Neural cell (in vitro differentiated cells): ENCODE measurements at regions not wholly inside any gene's neighbourhood (a gene's known extent, or its start where the extent isn't known, plus 50 kb on each side); places are given as distances from the start of the nearest gene placed in this dataset.

Experiments used
- H2AFZ ChIP-seq: fragments of 200-600, 300-800 bp; sonication (generic), shearing (Covaris generic); 2 replicates; pipeline ENCODE4 v1.6.0; 2014; ENCODE audit warnings: low read depth, mild to moderate bottlenecking, antibody characterized with exemption, low read length, moderate library complexity
- H3F3A ChIP-seq: fragments of 200-600 bp; shearing (Covaris generic); 2 replicates; pipeline ENCODE4 v1.6.1; 2016; ENCODE audit warnings: mild to moderate bottlenecking, moderate library complexity, mixed read lengths, antibody characterized with exemption, low read length; ENCODE audit not compliant: insufficient read depth, poor library complexity, severe bottlenecking
- H3K27ac ChIP-seq: fragments of 200-600, 300-800 bp; sonication (generic), shearing (Covaris generic); 2 replicates; pipeline ENCODE4 v1.5.1; 2014; ENCODE audit warnings: mild to moderate bottlenecking, low read length, moderate library complexity
- H3K27me3 ChIP-seq: fragments of 300-800, 200-600 bp; sonication (generic), shearing (Covaris generic); 2 replicates; pipeline ENCODE4 v1.6.0; 2014; ENCODE audit warnings: mild to moderate bottlenecking, low read depth, low read length, moderate library complexity; ENCODE audit not compliant: insufficient read depth
- H3K36me3 ChIP-seq: fragments of 300-800, 200-600 bp; sonication (generic), shearing (Covaris generic); 2 replicates; pipeline ENCODE4 v1.5.1; 2014; ENCODE audit warnings: mild to moderate bottlenecking, antibody characterized with exemption, low read length, moderate library complexity; ENCODE audit not compliant: insufficient read depth
- H3K4me2 ChIP-seq: fragments of 300-800, 200-600 bp; sonication (generic), shearing (Covaris generic); 2 replicates; pipeline ENCODE4 v1.6.0; 2014; ENCODE audit warnings: mild to moderate bottlenecking, low read length
- H3K4me3 ChIP-seq: fragments of 300-800, 200-600 bp; sonication (generic), shearing (Covaris generic); 2 replicates; pipeline ENCODE4 v1.5.1; 2014; ENCODE audit warnings: mild to moderate bottlenecking, low read length, moderate library complexity
- H3K79me2 ChIP-seq: fragments of 200-600 bp; shearing (Covaris generic); replicated peaks from 2 replicates; pipeline ENCODE4 v1.6.0; 2014; ENCODE audit warnings: mild to moderate bottlenecking, low read length, moderate library complexity; ENCODE audit not compliant: insufficient read depth
- H3K9ac ChIP-seq: fragments of 300-800, 200-600 bp; sonication (generic), shearing (Covaris generic); 2 replicates; pipeline ENCODE4 v1.6.1; 2016; ENCODE audit warnings: mild to moderate bottlenecking, low read length, mixed read lengths
- H3K9me2 ChIP-seq: fragments of 200-600 bp; shearing (Covaris generic); 2 replicates; pipeline ENCODE4 v1.6.1; 2016; ENCODE audit warnings: mild to moderate bottlenecking, low read length, mixed read lengths; ENCODE audit not compliant: insufficient read depth
- H3K9me3 ChIP-seq: fragments of 200-600, 300-800 bp; sonication (generic), shearing (Covaris generic); 2 replicates; pipeline ENCODE4 v1.6.1; 2016; ENCODE audit warnings: mild to moderate bottlenecking, mixed run types, low read length, moderate library complexity, mixed read lengths
- H4K20me1 ChIP-seq: fragments of 200-600 bp; shearing (Covaris generic); 2 replicates; pipeline ENCODE4 v1.6.1; 2016; ENCODE audit warnings: mild to moderate bottlenecking, mixed run types; ENCODE audit not compliant: insufficient read depth
- EP300 ChIP-seq: fragments of 450-650 bp; conservative IDR thresholded peaks from 2 replicates; pipeline ENCODE4 v1.6.1; 2014; ENCODE audit warnings: antibody characterized with exemption, mild to moderate bottlenecking, moderate library complexity; ENCODE audit not compliant: poor library complexity, severe bottlenecking
- EZH2 ChIP-seq: fragments of 200-600, 300-800 bp; shearing (Covaris generic), sonication (generic); IDR thresholded peaks from 2 replicates; pipeline ENCODE4 v1.6.1; 2014; ENCODE audit warnings: antibody characterized with exemption, low read length, borderline replicate concordance, mild to moderate bottlenecking; ENCODE audit not compliant: insufficient read depth, poor library complexity, severe bottlenecking
- MXI1 ChIP-seq: fragments of 450-650 bp; conservative IDR thresholded peaks from 2 replicates; pipeline ENCODE4 v1.6.1; 2014; ENCODE audit warnings: antibody characterized with exemption, mild to moderate bottlenecking; ENCODE audit not compliant: poor library complexity, severe bottlenecking
- POLR2AphosphoS5 ChIP-seq: IDR thresholded peaks from 2 replicates; pipeline ENCODE4 v1.6.1; 2012
- RAD21 ChIP-seq: fragments of 450-650 bp; conservative IDR thresholded peaks from 2 replicates; pipeline ENCODE4 v1.6.1; 2014; ENCODE audit warnings: antibody characterized with exemption, mild to moderate bottlenecking, moderate library complexity
- SMC3 ChIP-seq: fragments of 450-650 bp; conservative IDR thresholded peaks from 2 replicates; pipeline ENCODE4 v1.6.1; 2014; ENCODE audit warnings: antibody characterized with exemption, mild to moderate bottlenecking, moderate library complexity; ENCODE audit not compliant: poor library complexity
- TAF1 ChIP-seq: IDR thresholded peaks from 2 replicates; pipeline ENCODE4 v1.6.1; 2012; ENCODE audit warnings: low read depth
- TF ChIP-seq, protein P1 (sequence below): fragments of 450-650 bp; IDR thresholded peaks from 2 replicates; pipeline ENCODE4 v1.5.1; 2014; ENCODE audit warnings: antibody characterized with exemption, mild to moderate bottlenecking, moderate library complexity; ENCODE audit not compliant: poor library complexity, severe bottlenecking
- TF ChIP-seq, protein P2 (sequence below): IDR thresholded peaks from 2 replicates; pipeline ENCODE4 v1.6.1; 2012; ENCODE audit warnings: borderline replicate concordance

DNA sequence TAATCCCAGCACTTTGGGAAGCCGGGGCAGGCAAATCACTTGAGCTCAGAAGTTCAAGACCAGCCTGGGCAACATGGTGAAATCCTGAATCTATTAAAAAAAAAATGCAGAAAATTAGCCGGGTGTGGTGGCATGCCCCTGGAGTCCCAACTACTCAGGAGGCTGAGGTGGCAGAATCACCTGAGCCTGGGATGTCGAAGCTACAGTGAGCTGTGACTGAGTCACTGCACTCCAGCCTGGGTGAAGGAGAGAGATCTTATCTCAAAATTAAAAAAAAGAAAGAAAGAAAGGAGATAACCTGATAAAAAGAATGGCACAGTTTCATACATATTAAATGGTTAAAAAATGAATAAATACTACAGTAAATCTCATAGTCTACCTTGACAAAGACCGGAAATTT lies 123.6 kb upstream of the TNFAIP3 start:
- Histone ChIP-seq H4K20me1 (no peaks in the 10 kb centered on the region), H2AFZ (no peak overlapping the region), H3K9me3 (no peaks in the 10 kb centered on the region), H3K27ac (no peak overlapping the region), H3K4me3 (no peak overlapping the region), H3K9ac (no peak overlapping the region), H3K9me2 (no peaks in the 10 kb centered on the region), H3F3A (no peaks in the 10 kb centered on the region), H3K36me3 (no peaks in the 10 kb centered on the region), H3K27me3 (no peaks in the 10 kb centered on the region), H3K4me2 (no peak overlapping the region), H3K79me2 (no peaks in the 10 kb centered on the region)
- TF ChIP-seq POLR2AphosphoS5 (no peak), TAF1 (no peak)

DNA sequence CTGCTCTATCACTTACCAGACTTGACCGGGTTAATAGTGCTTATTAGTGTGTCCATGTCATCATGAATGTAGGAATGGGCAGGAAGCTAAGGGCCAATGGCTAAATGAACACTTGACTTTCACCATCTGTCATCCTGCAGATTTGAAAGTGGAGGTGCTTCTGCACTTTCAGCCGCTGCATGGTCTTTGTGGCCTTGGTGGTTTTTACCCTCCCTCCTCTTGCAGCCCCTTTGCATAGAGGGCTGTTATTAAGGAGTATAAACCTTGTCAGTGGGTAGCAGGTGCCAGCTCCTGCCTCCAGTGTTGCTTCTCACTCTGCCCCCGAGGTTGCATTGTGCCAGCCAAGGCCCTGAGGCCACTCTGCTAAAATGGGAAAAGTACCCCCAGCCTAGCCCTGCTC lies 122.2 kb upstream of the TNFAIP3 start:
- no peak for TF ChIP-seq POLR2AphosphoS5
- TF ChIP-seq TAF1: no peak
- TF ChIP-seq, protein P1, sequence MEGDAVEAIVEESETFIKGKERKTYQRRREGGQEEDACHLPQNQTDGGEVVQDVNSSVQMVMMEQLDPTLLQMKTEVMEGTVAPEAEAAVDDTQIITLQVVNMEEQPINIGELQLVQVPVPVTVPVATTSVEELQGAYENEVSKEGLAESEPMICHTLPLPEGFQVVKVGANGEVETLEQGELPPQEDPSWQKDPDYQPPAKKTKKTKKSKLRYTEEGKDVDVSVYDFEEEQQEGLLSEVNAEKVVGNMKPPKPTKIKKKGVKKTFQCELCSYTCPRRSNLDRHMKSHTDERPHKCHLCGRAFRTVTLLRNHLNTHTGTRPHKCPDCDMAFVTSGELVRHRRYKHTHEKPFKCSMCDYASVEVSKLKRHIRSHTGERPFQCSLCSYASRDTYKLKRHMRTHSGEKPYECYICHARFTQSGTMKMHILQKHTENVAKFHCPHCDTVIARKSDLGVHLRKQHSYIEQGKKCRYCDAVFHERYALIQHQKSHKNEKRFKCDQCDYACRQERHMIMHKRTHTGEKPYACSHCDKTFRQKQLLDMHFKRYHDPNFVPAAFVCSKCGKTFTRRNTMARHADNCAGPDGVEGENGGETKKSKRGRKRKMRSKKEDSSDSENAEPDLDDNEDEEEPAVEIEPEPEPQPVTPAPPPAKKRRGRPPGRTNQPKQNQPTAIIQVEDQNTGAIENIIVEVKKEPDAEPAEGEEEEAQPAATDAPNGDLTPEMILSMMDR: no peak
- TF ChIP-seq MXI1: no peak
- TF ChIP-seq EP300: no peak
- TF ChIP-seq EZH2: no peak
- TF ChIP-seq SMC3: no peak
- TF ChIP-seq RAD21: no peak
- TF ChIP-seq, protein P2, sequence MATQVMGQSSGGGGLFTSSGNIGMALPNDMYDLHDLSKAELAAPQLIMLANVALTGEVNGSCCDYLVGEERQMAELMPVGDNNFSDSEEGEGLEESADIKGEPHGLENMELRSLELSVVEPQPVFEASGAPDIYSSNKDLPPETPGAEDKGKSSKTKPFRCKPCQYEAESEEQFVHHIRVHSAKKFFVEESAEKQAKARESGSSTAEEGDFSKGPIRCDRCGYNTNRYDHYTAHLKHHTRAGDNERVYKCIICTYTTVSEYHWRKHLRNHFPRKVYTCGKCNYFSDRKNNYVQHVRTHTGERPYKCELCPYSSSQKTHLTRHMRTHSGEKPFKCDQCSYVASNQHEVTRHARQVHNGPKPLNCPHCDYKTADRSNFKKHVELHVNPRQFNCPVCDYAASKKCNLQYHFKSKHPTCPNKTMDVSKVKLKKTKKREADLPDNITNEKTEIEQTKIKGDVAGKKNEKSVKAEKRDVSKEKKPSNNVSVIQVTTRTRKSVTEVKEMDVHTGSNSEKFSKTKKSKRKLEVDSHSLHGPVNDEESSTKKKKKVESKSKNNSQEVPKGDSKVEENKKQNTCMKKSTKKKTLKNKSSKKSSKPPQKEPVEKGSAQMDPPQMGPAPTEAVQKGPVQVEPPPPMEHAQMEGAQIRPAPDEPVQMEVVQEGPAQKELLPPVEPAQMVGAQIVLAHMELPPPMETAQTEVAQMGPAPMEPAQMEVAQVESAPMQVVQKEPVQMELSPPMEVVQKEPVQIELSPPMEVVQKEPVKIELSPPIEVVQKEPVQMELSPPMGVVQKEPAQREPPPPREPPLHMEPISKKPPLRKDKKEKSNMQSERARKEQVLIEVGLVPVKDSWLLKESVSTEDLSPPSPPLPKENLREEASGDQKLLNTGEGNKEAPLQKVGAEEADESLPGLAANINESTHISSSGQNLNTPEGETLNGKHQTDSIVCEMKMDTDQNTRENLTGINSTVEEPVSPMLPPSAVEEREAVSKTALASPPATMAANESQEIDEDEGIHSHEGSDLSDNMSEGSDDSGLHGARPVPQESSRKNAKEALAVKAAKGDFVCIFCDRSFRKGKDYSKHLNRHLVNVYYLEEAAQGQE: no peak
- H3K9me2 ChIP-seq: no peaks in the 10 kb centered on the region
- no peaks in the 10 kb centered on the region for H3K27me3 ChIP-seq
- H3K4me2 ChIP-seq: no peak overlapping the region
- H3K36me3 ChIP-seq: no peaks in the 10 kb centered on the region
- H3K4me3 ChIP-seq: no peak overlapping the region
- no peak overlapping the region for H2AFZ ChIP-seq
- no peaks in the 10 kb centered on the region for H3F3A ChIP-seq
- H3K27ac ChIP-seq: no peak overlapping the region
- no peaks in the 10 kb centered on the region for H3K9me3 ChIP-seq
- H3K79me2 ChIP-seq: no peaks in the 10 kb centered on the region
- H3K9ac ChIP-seq: no peak overlapping the region
- no peaks in the 10 kb centered on the region for H4K20me1 ChIP-seq

DNA sequence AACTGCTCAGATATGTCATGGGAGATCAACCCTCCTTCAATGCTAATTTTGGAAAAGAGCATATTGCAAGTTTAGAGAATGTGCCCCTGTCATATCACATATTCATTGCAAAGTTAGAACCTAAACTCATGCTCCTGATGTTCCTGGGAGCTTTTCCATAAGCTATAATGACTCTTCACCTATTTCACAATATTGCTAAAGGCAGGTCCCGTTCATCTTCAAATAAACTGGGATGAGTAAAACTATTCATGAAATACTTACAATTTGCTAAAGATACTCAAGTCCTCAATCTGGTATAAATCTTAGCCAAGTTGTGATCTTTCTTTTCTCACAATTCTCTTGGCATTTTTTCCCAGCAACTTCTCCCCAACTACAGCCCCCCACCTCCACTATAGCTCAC lies 121.7 kb upstream of the TNFAIP3 start:
- H3K36me3 ChIP-seq: no peaks in the 10 kb centered on the region
- no peaks in the 10 kb centered on the region for H3F3A ChIP-seq
- no peak overlapping the region for H3K4me3 ChIP-seq
- no peaks in the 10 kb centered on the region for H3K27me3 ChIP-seq
- H4K20me1 ChIP-seq: no peaks in the 10 kb centered on the region
- H2AFZ ChIP-seq: no peak overlapping the region
- H3K9me2 ChIP-seq: no peaks in the 10 kb centered on the region
- H3K79me2 ChIP-seq: no peaks in the 10 kb centered on the region
- TF ChIP-seq POLR2AphosphoS5 (no peak), RAD21 (no peak), EZH2 (no peak), MXI1 (no peak), EP300 (no peak), TAF1 (no peak), SMC3 (no peak)
- TF ChIP-seq, protein P2: no peak
- TF ChIP-seq, protein P1: no peak
- H3K27ac ChIP-seq: no peak overlapping the region
- H3K9me3 ChIP-seq: no peaks in the 10 kb centered on the region
- no peak overlapping the region for H3K4me2 ChIP-seq
- H3K9ac ChIP-seq: no peak overlapping the region
